ENCODE measurements at regions not wholly inside any gene's neighbourhood (a gene's known extent, or its start where the extent isn't known, plus 50 kb on each side); places are given as distances from the start of the nearest gene placed in this dataset.

DNA sequence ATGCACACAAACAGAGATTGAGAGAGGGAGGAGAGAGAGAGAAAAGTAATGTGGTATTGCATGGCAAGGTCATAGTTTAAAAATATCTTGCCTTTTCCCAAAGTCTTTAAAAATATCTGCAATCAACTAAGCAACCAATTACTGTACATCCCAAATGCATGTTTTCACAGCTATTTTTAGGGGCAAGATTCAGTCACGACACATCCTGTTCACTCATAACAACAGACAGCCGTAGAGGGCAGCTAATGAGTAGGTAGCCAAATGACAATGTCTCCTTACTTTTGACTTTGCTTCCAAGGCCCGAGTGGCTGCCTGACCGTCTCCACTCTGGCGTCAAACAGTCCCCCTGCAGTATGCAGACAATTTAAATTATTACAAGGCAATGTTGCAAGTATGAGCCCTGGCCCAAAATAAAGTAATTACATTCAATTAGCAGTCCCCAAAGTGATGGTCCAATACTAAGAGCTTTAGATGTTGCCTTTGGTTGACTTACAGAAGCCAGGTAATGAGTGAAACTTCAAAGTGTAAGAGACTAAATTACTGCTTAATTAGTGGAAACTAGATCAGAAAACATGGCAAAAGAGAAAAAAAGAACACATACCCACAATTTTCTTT, 162.9 kb downstream of the MBL2 start:
- TF ChIP-seq, protein P1, sequence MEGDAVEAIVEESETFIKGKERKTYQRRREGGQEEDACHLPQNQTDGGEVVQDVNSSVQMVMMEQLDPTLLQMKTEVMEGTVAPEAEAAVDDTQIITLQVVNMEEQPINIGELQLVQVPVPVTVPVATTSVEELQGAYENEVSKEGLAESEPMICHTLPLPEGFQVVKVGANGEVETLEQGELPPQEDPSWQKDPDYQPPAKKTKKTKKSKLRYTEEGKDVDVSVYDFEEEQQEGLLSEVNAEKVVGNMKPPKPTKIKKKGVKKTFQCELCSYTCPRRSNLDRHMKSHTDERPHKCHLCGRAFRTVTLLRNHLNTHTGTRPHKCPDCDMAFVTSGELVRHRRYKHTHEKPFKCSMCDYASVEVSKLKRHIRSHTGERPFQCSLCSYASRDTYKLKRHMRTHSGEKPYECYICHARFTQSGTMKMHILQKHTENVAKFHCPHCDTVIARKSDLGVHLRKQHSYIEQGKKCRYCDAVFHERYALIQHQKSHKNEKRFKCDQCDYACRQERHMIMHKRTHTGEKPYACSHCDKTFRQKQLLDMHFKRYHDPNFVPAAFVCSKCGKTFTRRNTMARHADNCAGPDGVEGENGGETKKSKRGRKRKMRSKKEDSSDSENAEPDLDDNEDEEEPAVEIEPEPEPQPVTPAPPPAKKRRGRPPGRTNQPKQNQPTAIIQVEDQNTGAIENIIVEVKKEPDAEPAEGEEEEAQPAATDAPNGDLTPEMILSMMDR (optimal IDR thresholded peaks at IDR 0.05 in 1 of 3, IDR thresholded peaks at IDR 0.05 in 1 of 3, conservative IDR thresholded peaks at IDR 0.05 in 1 of 3; ENCODE audit: extremely low read depth in 1 of 3, insufficient read depth in 2 of 3, low read length in 3 of 3) = no peak
- no peak for TF ChIP-seq EZH2 (IDR thresholded peaks at IDR 0.05; ENCODE audit: low read length)

Measured in keratinocyte (primary cell).